ENCODE measurements at regions not wholly inside any gene's neighbourhood (a gene's known extent, or its start where the extent isn't known, plus 50 kb on each side); places are given as distances from the start of the nearest gene placed in this dataset.
A peak's percentile ranks its signal among the peaks of the same experiment; 100 is the strongest.

- no peaks in the 10 kb centered on the region for H3K9me3 Mint-ChIP-seq (ENCODE audit: low read depth)
- DNase-seq (ENCODE audit: low spot score, unreplicated experiment) = no peak
- peak overlapping the region; percentile 55 for H3K4me3 Mint-ChIP-seq (ENCODE audit: low read depth)
- no peak for TF ChIP-seq CTCF (IDR thresholded peaks at IDR 0.05; ENCODE audit: unreplicated experiment)
- H3K36me3 Mint-ChIP-seq (ENCODE audit: insufficient read depth) = no peaks in the 10 kb centered on the region
- H3K27ac Mint-ChIP-seq = peak overlapping the region; percentile 90
- H3K27me3 Mint-ChIP-seq = no peaks in the 10 kb centered on the region
- peaks cover 41% of the 10 kb centered on the region for H3K4me1 Mint-ChIP-seq (ENCODE audit: low read depth)
These were observed 191.6 kb upstream of the ANKRD50 start for GRCh38 chr4:124903995-124904722.

- Mint-ChIP-seq H3K4me1 (ENCODE audit: low read depth) (peaks cover 41% of the 10 kb centered on the region), H3K27me3 (no peaks in the 10 kb centered on the region), H3K36me3 (ENCODE audit: insufficient read depth) (no peaks in the 10 kb centered on the region), H3K27ac (peak overlapping the region; percentile 62), H3K9me3 (ENCODE audit: low read depth) (peaks cover 5% of the 10 kb centered on the region), H3K4me3 (ENCODE audit: low read depth) (no peak overlapping the region)
- DNase-seq (ENCODE audit: low spot score, unreplicated experiment) = no peak
- TF ChIP-seq CTCF (IDR thresholded peaks at IDR 0.05; ENCODE audit: unreplicated experiment) = no peak
These were observed 189.5 kb upstream of the ANKRD50 start for GRCh38 chr4:124902001-124902515.

GRCh38 chr4:124899997-124900396, 187.5 kb upstream of the ANKRD50 start:
- no peak for DNase-seq (ENCODE audit: low spot score, unreplicated experiment)
- no peaks in the 10 kb centered on the region for H3K27me3 Mint-ChIP-seq
- no peak overlapping the region for H3K27ac Mint-ChIP-seq
- H3K36me3 Mint-ChIP-seq (ENCODE audit: insufficient read depth) = no peaks in the 10 kb centered on the region
- peaks cover 13% of the 10 kb centered on the region for H3K9me3 Mint-ChIP-seq (ENCODE audit: low read depth)
- TF ChIP-seq CTCF (IDR thresholded peaks at IDR 0.05; ENCODE audit: unreplicated experiment) = no peak
- H3K4me3 Mint-ChIP-seq (ENCODE audit: low read depth) = no peak overlapping the region
- H3K4me1 Mint-ChIP-seq (ENCODE audit: low read depth) = peaks cover 41% of the 10 kb centered on the region

GRCh38 chr4:124890522-124890921, 178.0 kb upstream of the ANKRD50 start:
- no peaks in the 10 kb centered on the region for H3K4me1 Mint-ChIP-seq (ENCODE audit: low read depth)
- no peaks in the 10 kb centered on the region for H3K36me3 Mint-ChIP-seq (ENCODE audit: insufficient read depth)
- H3K4me3 Mint-ChIP-seq (ENCODE audit: low read depth) = no peak overlapping the region
- DNase-seq (ENCODE audit: low spot score, unreplicated experiment) = no peak
- no peak for TF ChIP-seq CTCF (IDR thresholded peaks at IDR 0.05; ENCODE audit: unreplicated experiment)
- no peak overlapping the region for H3K27ac Mint-ChIP-seq
- H3K9me3 Mint-ChIP-seq (ENCODE audit: low read depth) = peaks cover 2% of the 10 kb centered on the region
- no peaks in the 10 kb centered on the region for H3K27me3 Mint-ChIP-seq

GRCh38 chr4:124887739-124888138, 175.2 kb upstream of the ANKRD50 start:
- Mint-ChIP-seq H3K9me3 (ENCODE audit: low read depth) (no peaks in the 10 kb centered on the region), H3K27me3 (no peaks in the 10 kb centered on the region), H3K4me3 (ENCODE audit: low read depth) (no peak overlapping the region), H3K36me3 (ENCODE audit: insufficient read depth) (no peaks in the 10 kb centered on the region), H3K4me1 (ENCODE audit: low read depth) (peaks cover 4% of the 10 kb centered on the region), H3K27ac (no peak overlapping the region)
- no peak for TF ChIP-seq CTCF (IDR thresholded peaks at IDR 0.05; ENCODE audit: unreplicated experiment)
- no peak for DNase-seq (ENCODE audit: low spot score, unreplicated experiment)
